ENCODE measurements at regions not wholly inside any gene's neighbourhood (a gene's known extent, or its start where the extent isn't known, plus 50 kb on each side); places are given as distances from the start of the nearest gene placed in this dataset.

DNA sequence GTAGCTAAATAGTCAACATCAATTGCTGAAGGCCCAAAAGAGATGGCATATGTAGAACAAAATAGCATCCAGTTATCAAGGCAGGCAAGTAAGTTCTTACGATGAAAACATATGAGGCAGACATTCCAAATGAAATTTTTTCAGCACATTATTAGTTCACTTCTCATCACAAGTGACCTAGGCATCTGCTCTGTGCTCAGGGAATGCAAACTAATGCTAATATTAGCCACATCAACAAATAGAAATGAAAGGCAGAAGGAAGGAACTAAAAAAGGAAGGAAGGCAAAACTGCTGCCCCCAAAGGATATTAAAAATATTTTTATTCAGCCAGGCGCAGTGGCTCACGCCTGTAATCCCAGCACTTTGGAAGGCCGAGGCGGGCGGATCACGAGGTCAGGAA lies 51.2 kb upstream of the ROCK1 start:
- DNase-seq (ENCODE audit: low spot score): no peak
- TF ChIP-seq, protein P1, sequence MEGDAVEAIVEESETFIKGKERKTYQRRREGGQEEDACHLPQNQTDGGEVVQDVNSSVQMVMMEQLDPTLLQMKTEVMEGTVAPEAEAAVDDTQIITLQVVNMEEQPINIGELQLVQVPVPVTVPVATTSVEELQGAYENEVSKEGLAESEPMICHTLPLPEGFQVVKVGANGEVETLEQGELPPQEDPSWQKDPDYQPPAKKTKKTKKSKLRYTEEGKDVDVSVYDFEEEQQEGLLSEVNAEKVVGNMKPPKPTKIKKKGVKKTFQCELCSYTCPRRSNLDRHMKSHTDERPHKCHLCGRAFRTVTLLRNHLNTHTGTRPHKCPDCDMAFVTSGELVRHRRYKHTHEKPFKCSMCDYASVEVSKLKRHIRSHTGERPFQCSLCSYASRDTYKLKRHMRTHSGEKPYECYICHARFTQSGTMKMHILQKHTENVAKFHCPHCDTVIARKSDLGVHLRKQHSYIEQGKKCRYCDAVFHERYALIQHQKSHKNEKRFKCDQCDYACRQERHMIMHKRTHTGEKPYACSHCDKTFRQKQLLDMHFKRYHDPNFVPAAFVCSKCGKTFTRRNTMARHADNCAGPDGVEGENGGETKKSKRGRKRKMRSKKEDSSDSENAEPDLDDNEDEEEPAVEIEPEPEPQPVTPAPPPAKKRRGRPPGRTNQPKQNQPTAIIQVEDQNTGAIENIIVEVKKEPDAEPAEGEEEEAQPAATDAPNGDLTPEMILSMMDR (IDR thresholded peaks at IDR 0.05): no peak
- ATAC-seq (ENCODE audit: low FRiP score): no peak

- ATAC-seq (ENCODE audit: low FRiP score): peak; percentile 70
- no peak for DNase-seq (ENCODE audit: low spot score)
- TF ChIP-seq, protein P1 (IDR thresholded peaks at IDR 0.05): no peak
These were observed 52.3 kb upstream of the ROCK1 start for GRCh38 chr18:21163647-21164547.

GRCh38 chr18:21164548-21165095 lies 53.0 kb upstream of the ROCK1 start:
- TF ChIP-seq, protein P1 (IDR thresholded peaks at IDR 0.05): no peak
- ATAC-seq (ENCODE audit: low FRiP score): no peak
- no peak for DNase-seq (ENCODE audit: low spot score)

GRCh38 chr18:21167641-21168377 lies 56.2 kb upstream of the ROCK1 start:
- TF ChIP-seq, protein P1 (IDR thresholded peaks at IDR 0.05): no peak
- ATAC-seq (ENCODE audit: low FRiP score): no peak
- no peak for DNase-seq (ENCODE audit: low spot score)

- DNase-seq (ENCODE audit: low spot score): no peak
- TF ChIP-seq, protein P1 (IDR thresholded peaks at IDR 0.05): no peak
- ATAC-seq (ENCODE audit: low FRiP score): no peak
These were observed 57.3 kb upstream of the ROCK1 start for GRCh38 chr18:21168880-21169279.

GRCh38 chr18:21177822-21178221 lies 64.2 kb upstream of the GREB1L start:
- TF ChIP-seq, protein P1 (IDR thresholded peaks at IDR 0.05): no peak
- ATAC-seq (ENCODE audit: low FRiP score) (no peak), DNase-seq (ENCODE audit: low spot score) (no peak)
